GM12891 (cell line): ENCODE measurements at regions not wholly inside any gene's neighbourhood (a gene's known extent, or its start where the extent isn't known, plus 50 kb on each side); places are given as distances from the start of the nearest gene placed in this dataset.

Experiments used
- PAX5 ChIP-seq: IDR thresholded peaks from 2 replicates; pipeline ENCODE4 v1.6.1; 2011; ENCODE audit warnings: low read length, moderate library complexity, mild to moderate bottlenecking; ENCODE audit not compliant: insufficient read depth, severe bottlenecking
- POLR2A ChIP-seq: IDR thresholded peaks from 2 replicates; pipeline ENCODE4 v1.6.1; 2011; ENCODE audit warnings: low read depth, low read length, control low read depth
- POLR2AphosphoS5 ChIP-seq: IDR thresholded peaks from 2 replicates; pipeline ENCODE4 v1.6.1; 2011; ENCODE audit warnings: low read depth, low read length, control low read depth
- SPI1 ChIP-seq: IDR thresholded peaks from 2 replicates; pipeline ENCODE4 v1.6.1; 2011; ENCODE audit warnings: low read depth, low read length, control low read depth
- TAF1 ChIP-seq: IDR thresholded peaks from 2 replicates; pipeline ENCODE4 v1.6.1; 2011; ENCODE audit warnings: low read depth, low read length, control low read depth

GRCh38 chr2:175805442-175806124 lies 196.5 kb downstream of the LNPK start:
- TF ChIP-seq POLR2A (no peak), POLR2AphosphoS5 (no peak), SPI1 (no peak), PAX5 (no peak), TAF1 (no peak)
